Thymus (tissue), 11 donors: ENCODE measurements at regions not wholly inside any gene's neighbourhood (a gene's known extent, or its start where the extent isn't known, plus 50 kb on each side); places are given as distances from the start of the nearest gene placed in this dataset.

Experiments used
- DNase-seq, 9 donors: peaks; one replicate each; pipeline ENCODE4 v3.0.0-alpha.2; 2013; ENCODE audit warnings: low spot score in 9 of 9, low read depth in 6 of 9, missing footprints in 1 of 9
- H3K27ac ChIP-seq, 2 donors: one replicate each; pipeline ENCODE4 v1.5.1; 2013; ENCODE audit warnings: control low read depth in 1 of 2, low read depth in 1 of 2, low read length in 1 of 2, mild to moderate bottlenecking in 1 of 2, moderate library complexity in 1 of 2
- H3K27me3 ChIP-seq, 2 donors: one replicate each; pipeline ENCODE4 v1.5.1; 2013; ENCODE audit warnings: low read length in 1 of 2; ENCODE audit not compliant: control insufficient read depth in 2 of 2, insufficient read depth in 1 of 2
- H3K36me3 ChIP-seq, 2 donors: one replicate each; pipeline ENCODE4 v1.5.1; 2013; ENCODE audit warnings: low read length in 1 of 2, mild to moderate bottlenecking in 1 of 2, moderate library complexity in 1 of 2; ENCODE audit not compliant: control insufficient read depth in 2 of 2, insufficient read depth in 2 of 2
- H3K4me1 ChIP-seq, 2 donors: one replicate each; pipeline ENCODE4 v1.5.1; 2013; ENCODE audit warnings: low read length in 2 of 2; ENCODE audit not compliant: control insufficient read depth in 2 of 2, insufficient read depth in 2 of 2
- H3K4me3 ChIP-seq, 2 donors: one replicate each; pipeline ENCODE4 v1.5.1; 2013; ENCODE audit warnings: low read length in 2 of 2, control low read depth in 1 of 2, mild to moderate bottlenecking in 1 of 2
- H3K9me3 ChIP-seq, 2 donors: one replicate each; pipeline ENCODE4 v1.5.1; 2013; ENCODE audit warnings: low read length in 1 of 2, mild to moderate bottlenecking in 1 of 2; ENCODE audit not compliant: control insufficient read depth in 2 of 2, insufficient read depth in 1 of 2
- WGBS: extraction: QIAGEN DNeasy Blood & Tissue Kit; methylation state at CpG from one replicate; pipeline ENCODE4 v1.1.7; 2013; 5-methylcytosine and 5-hydroxymethylcytosine counted together
- donor health status: healthy.

GRCh38 chr14:99333214-99333613 is 61.2 kb upstream of the BCL11B start:
- WGBS, result 95% methylated on average over 5 of the region's 5 CpGs
- no peak for DNase-seq
- H3K27me3 ChIP-seq, result peaks cover 0 to 15% of the 10 kb centered on the region in 2 donors
- H3K27ac ChIP-seq, result no peak overlapping the region
- H3K36me3 ChIP-seq, result no peaks in the 10 kb centered on the region
- H3K4me3 ChIP-seq, result no peak overlapping the region
- no peaks in the 10 kb centered on the region for H3K9me3 ChIP-seq
- H3K4me1 ChIP-seq, result no peaks in the 10 kb centered on the region

- Histone ChIP-seq H3K27ac (no peak overlapping the region), H3K36me3 (no peaks in the 10 kb centered on the region), H3K9me3 (no peaks in the 10 kb centered on the region), H3K27me3 (peaks cover 0 to 15% of the 10 kb centered on the region in 2 donors), H3K4me3 (no peak overlapping the region), H3K4me1 (no peaks in the 10 kb centered on the region)
- no peak for DNase-seq
- WGBS, result 90% methylated on average over 10 of the region's 10 CpGs
Observed at GRCh38 chr14:99331811-99332210, 59.8 kb upstream of the BCL11B start.

- DNase-seq, result no peak
- peaks cover 0 to 18% of the 10 kb centered on the region in 2 donors for H3K27me3 ChIP-seq
Observed at GRCh38 chr14:99330316-99331240, 58.6 kb upstream of the BCL11B start.

GRCh38 chr14:99329711-99330315 is 57.8 kb upstream of the BCL11B start:
- Histone ChIP-seq H3K27me3 (peaks cover 0 to 15% of the 10 kb centered on the region in 2 donors), H3K27ac (no peak overlapping the region)

More at GRCh38 chr14:99330316-99331240, 58.6 kb upstream of the BCL11B start:
- Histone ChIP-seq H3K36me3 (no peaks in the 10 kb centered on the region), H3K9me3 (no peaks in the 10 kb centered on the region), H3K4me3 (no peak overlapping the region), H3K27ac (no peak overlapping the region), H3K4me1 (no peaks in the 10 kb centered on the region)
- WGBS, result 90% methylated on average over 17 of the region's 17 CpGs

GRCh38 chr14:99327458-99328250 is 55.7 kb upstream of the BCL11B start:
- H3K4me1 ChIP-seq, result no peaks in the 10 kb centered on the region
- no peaks in the 10 kb centered on the region for H3K36me3 ChIP-seq
- no peaks in the 10 kb centered on the region for H3K9me3 ChIP-seq
- DNase-seq, result no peak
- WGBS, result 78% methylated on average over 14 of the region's 14 CpGs
- H3K4me3 ChIP-seq, result no peak overlapping the region
- H3K27ac ChIP-seq, result no peak overlapping the region
- peaks cover 0 to 7% of the 10 kb centered on the region in 2 donors for H3K27me3 ChIP-seq

More at GRCh38 chr14:99329711-99330315, 57.8 kb upstream of the BCL11B start:
- H3K36me3 ChIP-seq, result no peaks in the 10 kb centered on the region
- DNase-seq, result no peak
- H3K4me3 ChIP-seq, result no peak overlapping the region
- no peaks in the 10 kb centered on the region for H3K9me3 ChIP-seq
- H3K4me1 ChIP-seq, result no peaks in the 10 kb centered on the region
- WGBS, result 83% methylated on average over 10 of the region's 10 CpGs

GRCh38 chr14:99327050-99327449 is 55.1 kb upstream of the BCL11B start:
- peak in 1 of 9 donors; percentile 20 for DNase-seq
- Histone ChIP-seq H3K4me1 (no peaks in the 10 kb centered on the region), H3K4me3 (no peak overlapping the region), H3K36me3 (no peaks in the 10 kb centered on the region), H3K9me3 (no peaks in the 10 kb centered on the region), H3K27me3 (peaks cover 0 to 11% of the 10 kb centered on the region in 2 donors), H3K27ac (no peak overlapping the region)
- 83% methylated on average over 5 of the region's 5 CpGs for WGBS

- WGBS, result 96% methylated on average over 8 of the region's 8 CpGs
- peaks cover 0 to 11% of the 10 kb centered on the region in 2 donors for H3K27me3 ChIP-seq
- no peak for DNase-seq
- no peaks in the 10 kb centered on the region for H3K9me3 ChIP-seq
- H3K4me1 ChIP-seq, result no peaks in the 10 kb centered on the region
- no peak overlapping the region for H3K4me3 ChIP-seq
- H3K27ac ChIP-seq, result no peak overlapping the region
- H3K36me3 ChIP-seq, result no peaks in the 10 kb centered on the region
Observed at GRCh38 chr14:99326041-99326710, 54.2 kb upstream of the BCL11B start.

GRCh38 chr14:99325591-99325990 is 53.6 kb upstream of the BCL11B start:
- H3K27me3 ChIP-seq, result peaks cover 0 to 13% of the 10 kb centered on the region in 2 donors

More at GRCh38 chr14:99325591-99325990, 53.6 kb upstream of the BCL11B start:
- no peak for DNase-seq
- H3K4me1 ChIP-seq, result no peaks in the 10 kb centered on the region
- WGBS, result 94% methylated on average over 8 of the region's 8 CpGs
- no peak overlapping the region for H3K4me3 ChIP-seq
- H3K36me3 ChIP-seq, result no peaks in the 10 kb centered on the region
- H3K9me3 ChIP-seq, result no peaks in the 10 kb centered on the region
- no peak overlapping the region for H3K27ac ChIP-seq
